WTC11 (cell line): ENCODE measurements at regions not wholly inside any gene's neighbourhood (a gene's known extent, or its start where the extent isn't known, plus 50 kb on each side); places are given as distances from the start of the nearest gene placed in this dataset.

Experiments used
- ATAC-seq: fragments of 200-7000 bp; cut with Tn5 transposase; 2 replicates; pipeline ENCODE4 v1.10.0; 2021; ENCODE audit warnings: mild to moderate bottlenecking, moderate library complexity
- CTCF ChIA-PET: fragments of 300-600 bp; sonication (Branson Sonifier 250); formaldehyde crosslinking; loops from one replicate; lab custom pipeline; 2021; ENCODE audit warnings: antibody characterized with exemption; lab: Charles Lee
- POLR2A ChIA-PET: fragments of 350-600 bp; sonication (Branson Sonifier 250); formaldehyde crosslinking; loops from one replicate; lab custom pipeline; 2021; ENCODE audit warnings: antibody characterized with exemption; lab: Charles Lee
- DNase-seq: peaks from one replicate; pipeline ENCODE4 v3.0.0; 2021; ENCODE audit warnings: low spot score
- H3K27ac Mint-ChIP-seq: 2 replicates; pipeline ENCODE4 v1.8.0; 2021; ENCODE audit warnings: mixed read lengths
- H3K27me3 Mint-ChIP-seq: 2 replicates; pipeline ENCODE4 v1.8.0; 2021; ENCODE audit warnings: low read depth, mild to moderate bottlenecking, moderate library complexity, mixed read lengths
- H3K36me3 Mint-ChIP-seq: 2 replicates; pipeline ENCODE4 v1.8.0; 2021; ENCODE audit warnings: mixed read lengths
- H3K4me1 Mint-ChIP-seq: 2 replicates; pipeline ENCODE4 v1.8.0; 2022; ENCODE audit warnings: mixed read lengths
- H3K4me3 Mint-ChIP-seq: 2 replicates; pipeline ENCODE4 v1.8.0; 2021; ENCODE audit warnings: mild to moderate bottlenecking, moderate library complexity, mixed read lengths
- H3K9me3 Mint-ChIP-seq: 2 replicates; pipeline ENCODE4 v1.8.0; 2021; ENCODE audit warnings: mixed read lengths
- CBFB ChIP-seq: sonication (generic); formaldehyde crosslinking; IDR thresholded peaks from 2 replicates; pipeline ENCODE4 v1.8.1; 2022; ENCODE audit warnings: mild to moderate bottlenecking, low read depth, missing genetic modification reagents
- CREB1 ChIP-seq: sonication (generic); formaldehyde crosslinking; IDR thresholded peaks from 2 replicates; pipeline ENCODE4 v1.8.0; 2023; ENCODE audit warnings: mild to moderate bottlenecking, missing genetic modification reagents
- ERG ChIP-seq: fragments of 250-450 bp; sonication (Bioruptor Pico); IDR thresholded peaks from 2 replicates; pipeline ENCODE4 v1.8.0; 2021; ENCODE audit warnings: mild to moderate bottlenecking
- HMGXB4 ChIP-seq: sonication (generic); formaldehyde crosslinking; IDR thresholded peaks from 2 replicates; pipeline ENCODE4 v1.8.1; 2023; ENCODE audit warnings: mild to moderate bottlenecking, moderate library complexity, missing genetic modification reagents
- MYBL2 ChIP-seq: sonication (generic); formaldehyde crosslinking; IDR thresholded peaks from 2 replicates; pipeline ENCODE4 v1.8.1; 2023; ENCODE audit warnings: mild to moderate bottlenecking, moderate library complexity, missing genetic modification reagents
- NR2C2 ChIP-seq: sonication (generic); formaldehyde crosslinking; IDR thresholded peaks from 2 replicates; pipeline ENCODE4 v1.8.0; 2022; ENCODE audit warnings: mild to moderate bottlenecking, missing genetic modification reagents
- RORB ChIP-seq: fragments of 250-450 bp; sonication (Bioruptor Pico); IDR thresholded peaks from 2 replicates; pipeline ENCODE4 v1.9.0; 2021; ENCODE audit warnings: mild to moderate bottlenecking
- TEAD1 ChIP-seq: sonication (generic); formaldehyde crosslinking; IDR thresholded peaks from 2 replicates; pipeline ENCODE4 v1.8.0; 2022; ENCODE audit warnings: mild to moderate bottlenecking, missing genetic modification reagents
- ZBTB21 ChIP-seq: sonication (generic); formaldehyde crosslinking; IDR thresholded peaks from 2 replicates; pipeline ENCODE4 v1.8.1; 2023; ENCODE audit warnings: mild to moderate bottlenecking, missing genetic modification reagents, borderline replicate concordance
- ZNF121 ChIP-seq: sonication (generic); formaldehyde crosslinking; IDR thresholded peaks from 2 replicates; pipeline ENCODE4 v1.8.0; 2023; ENCODE audit warnings: missing genetic modification reagents
- ZNF512 ChIP-seq: sonication (generic); formaldehyde crosslinking; IDR thresholded peaks from 2 replicates; pipeline ENCODE4 v1.8.1; 2022; ENCODE audit warnings: missing genetic modification reagents, borderline replicate concordance
- ZNF532 ChIP-seq: fragments of 250-450 bp; sonication (Bioruptor Pico); IDR thresholded peaks from 2 replicates; pipeline ENCODE4 v1.9.0; 2021; ENCODE audit warnings: mild to moderate bottlenecking, borderline replicate concordance
- ZSCAN18 ChIP-seq: fragments of 250-450 bp; sonication (Bioruptor Pico); IDR thresholded peaks from 2 replicates; pipeline ENCODE4 v2.1.2; 2022; ENCODE audit warnings: mild to moderate bottlenecking, moderate library complexity
- TF ChIP-seq, protein P1 (sequence below): sonication (generic); formaldehyde crosslinking; IDR thresholded peaks from 2 replicates; pipeline ENCODE4 v1.8.0; 2022; ENCODE audit warnings: mild to moderate bottlenecking, missing genetic modification reagents

DNA sequence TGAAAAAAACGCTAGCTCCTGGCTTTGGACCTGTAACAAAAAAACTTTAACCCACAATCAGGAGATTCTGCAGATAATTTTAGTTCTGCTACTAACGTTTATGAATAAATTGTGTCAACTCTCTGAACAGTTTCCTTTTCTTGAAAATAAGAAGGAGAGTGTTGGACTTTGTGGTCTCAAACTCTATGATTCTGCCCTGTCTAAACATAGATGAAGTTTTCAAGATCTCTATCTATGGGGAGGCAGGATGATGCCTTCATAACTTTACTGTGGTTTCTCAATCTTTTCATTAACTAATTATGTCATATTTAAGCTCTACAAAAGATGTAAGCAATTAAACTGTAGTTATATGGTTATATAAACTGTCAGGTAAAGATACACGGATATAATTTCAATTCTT is 162.0 kb downstream of the REEP3 start (continued):
- TF ChIP-seq ZNF532 (no peak), ZNF121 (CRISPR knock-in tag) (no peak), NR2C2 (no peak), ERG (no peak), MYBL2 (CRISPR knock-in tag) (no peak), CBFB (no peak), CREB1 (CRISPR knock-in tag) (no peak), ZNF512 (CRISPR knock-in tag) (no peak), TEAD1 (CRISPR knock-in tag) (no peak)
- TF ChIP-seq, protein P1, sequence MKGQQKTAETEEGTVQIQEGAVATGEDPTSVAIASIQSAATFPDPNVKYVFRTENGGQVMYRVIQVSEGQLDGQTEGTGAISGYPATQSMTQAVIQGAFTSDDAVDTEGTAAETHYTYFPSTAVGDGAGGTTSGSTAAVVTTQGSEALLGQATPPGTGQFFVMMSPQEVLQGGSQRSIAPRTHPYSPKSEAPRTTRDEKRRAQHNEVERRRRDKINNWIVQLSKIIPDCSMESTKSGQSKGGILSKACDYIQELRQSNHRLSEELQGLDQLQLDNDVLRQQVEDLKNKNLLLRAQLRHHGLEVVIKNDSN (CRISPR knock-in tag), result no peak
- TF ChIP-seq, all 79 proteins: peak for 0

DNA sequence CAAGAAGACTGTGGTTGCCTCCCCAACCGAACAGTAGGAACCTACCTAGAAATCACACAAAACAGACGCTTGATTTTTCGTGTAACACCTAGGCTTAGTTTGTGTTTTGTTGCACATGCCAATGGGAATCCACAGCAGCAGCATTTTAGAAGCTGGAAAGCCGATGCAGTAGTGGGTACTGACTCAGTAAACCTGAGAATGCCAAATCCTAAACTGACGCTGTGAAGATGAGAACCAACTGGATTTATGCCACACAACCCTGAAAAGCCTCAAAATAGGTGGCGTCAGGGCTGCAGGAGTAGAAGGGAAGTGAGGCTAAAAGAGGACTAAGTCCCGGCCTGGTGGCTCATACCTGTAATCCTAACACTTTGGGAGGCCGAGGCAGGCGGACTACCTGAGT is 162.5 kb downstream of the REEP3 start:
- Mint-ChIP-seq H3K27me3 (no peaks in the 10 kb centered on the region; the same call in 1 of the 2 replicates), H3K4me3 (no peak overlapping the region), H3K4me1 (peaks cover 35% of the 10 kb centered on the region), H3K36me3 (no peaks in the 10 kb centered on the region), H3K27ac (peak overlapping the region; percentile 68; the same call in 1 of the 2 replicates), H3K9me3 (peaks cover 10% of the 10 kb centered on the region)
- no peak for DNase-seq
- ATAC-seq, result no peak
- TF ChIP-seq RORB (CRISPR knock-in tag) (no peak), ZSCAN18 (CRISPR knock-in tag) (no peak), HMGXB4 (CRISPR knock-in tag) (no peak), ZBTB21 (no peak)
- ChIA-PET POLR2A (no interaction called here), CTCF (no interaction called here)
